ENCODE measurements at regions not wholly inside any gene's neighbourhood (a gene's known extent, or its start where the extent isn't known, plus 50 kb on each side); places are given as distances from the start of the nearest gene placed in this dataset.

DNA sequence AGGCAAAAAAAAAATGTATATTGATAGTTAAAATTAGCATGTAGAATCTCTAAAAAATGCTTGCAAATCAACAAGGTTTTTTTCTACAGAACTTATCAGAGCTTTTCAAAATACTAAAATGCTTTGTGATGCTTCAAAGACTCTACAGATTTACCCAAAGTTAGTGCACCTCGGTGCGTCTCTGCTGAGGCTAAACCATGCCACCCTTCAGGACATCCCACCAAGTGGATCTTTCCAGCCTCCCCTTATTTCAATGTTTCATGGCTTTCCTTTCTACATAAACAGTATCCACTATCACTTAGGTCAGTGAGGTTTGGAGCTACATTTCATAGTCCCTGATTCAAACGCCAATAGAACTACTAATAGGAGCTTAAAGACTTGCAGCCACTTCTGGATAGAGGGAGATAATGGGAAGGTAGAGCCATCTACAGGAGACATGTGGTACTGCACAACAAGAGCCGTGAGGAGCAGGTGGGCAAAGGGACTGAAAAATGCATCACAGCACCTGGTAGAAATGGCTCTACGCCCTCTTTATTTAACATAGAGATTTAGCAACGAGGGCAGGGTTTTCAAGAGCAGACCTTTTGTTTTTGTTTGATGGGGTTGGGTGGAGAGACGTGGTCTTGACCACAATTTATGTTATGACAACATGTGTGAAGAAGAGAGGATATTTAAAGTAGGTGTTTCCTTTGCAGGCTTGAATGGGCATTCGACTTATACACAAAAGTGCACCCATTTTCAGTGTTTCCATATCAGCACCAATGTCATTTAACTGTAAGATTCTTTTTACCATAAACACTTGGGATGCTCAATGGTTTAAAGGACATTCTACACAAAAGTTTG lies 56.1 kb upstream of the SLC35G4 start:
- DNase-seq, result peak; percentile 78
- Histone ChIP-seq H3K4me3 (ENCODE audit: insufficient read depth, low read depth, low read length) (no peak overlapping the region), H3K27me3 (ENCODE audit: control insufficient read depth, insufficient read depth, low read length) (no peaks in the 10 kb centered on the region), H3K36me3 (replicated peaks; ENCODE audit: control insufficient read depth, insufficient read depth, low read length) (no peaks in the 10 kb centered on the region)

- H3K36me3 ChIP-seq (replicated peaks; ENCODE audit: control insufficient read depth, insufficient read depth, low read length), result no peaks in the 10 kb centered on the region
- H3K4me3 ChIP-seq (ENCODE audit: insufficient read depth, low read depth, low read length), result no peak overlapping the region
- DNase-seq, result no peak
- no peaks in the 10 kb centered on the region for H3K27me3 ChIP-seq (ENCODE audit: control insufficient read depth, insufficient read depth, low read length)
Observed at GRCh38 chr18:11548916-11549551, 60.4 kb upstream of the SLC35G4 start.

DNA sequence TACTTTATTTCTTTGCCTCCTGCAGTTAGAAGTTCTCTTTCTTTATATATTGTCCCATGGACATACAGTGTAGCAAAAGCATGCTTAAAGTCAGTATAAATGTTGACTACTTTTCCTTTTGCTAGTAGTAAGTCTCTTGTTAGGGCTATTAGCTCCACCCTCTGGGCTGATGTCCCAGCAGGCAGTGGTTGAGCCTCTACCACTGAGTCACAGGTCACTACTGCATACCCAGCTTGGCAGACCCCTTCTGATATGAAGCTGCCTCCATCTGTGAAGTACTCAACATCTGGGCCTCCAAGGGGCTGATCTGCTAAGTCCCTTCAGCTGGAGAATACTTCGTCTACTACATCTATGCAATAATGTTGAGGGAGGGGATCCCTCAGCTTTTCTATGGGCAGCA lies 61.0 kb upstream of the SLC35G4 start:
- no peaks in the 10 kb centered on the region for H3K36me3 ChIP-seq (replicated peaks; ENCODE audit: control insufficient read depth, insufficient read depth, low read length)
- no peaks in the 10 kb centered on the region for H3K27me3 ChIP-seq (ENCODE audit: control insufficient read depth, insufficient read depth, low read length)
- DNase-seq, result no peak
- no peak overlapping the region for H3K4me3 ChIP-seq (ENCODE audit: insufficient read depth, low read depth, low read length)

GRCh38 chr18:11544060-11544633 lies 65.2 kb upstream of the SLC35G4 start:
- DNase-seq, result no peak
- no peaks in the 10 kb centered on the region for H3K36me3 ChIP-seq (replicated peaks; ENCODE audit: control insufficient read depth, insufficient read depth, low read length)
- H3K27me3 ChIP-seq (ENCODE audit: control insufficient read depth, insufficient read depth, low read length), result no peaks in the 10 kb centered on the region
- H3K4me3 ChIP-seq (ENCODE audit: insufficient read depth, low read depth, low read length), result no peak overlapping the region

GRCh38 chr18:11541179-11541578 lies 68.2 kb upstream of the SLC35G4 start:
- no peak overlapping the region for H3K4me3 ChIP-seq (ENCODE audit: insufficient read depth, low read depth, low read length)
- H3K27me3 ChIP-seq (ENCODE audit: control insufficient read depth, insufficient read depth, low read length), result no peaks in the 10 kb centered on the region
- DNase-seq, result no peak
- no peaks in the 10 kb centered on the region for H3K36me3 ChIP-seq (replicated peaks; ENCODE audit: control insufficient read depth, insufficient read depth, low read length)

DNA sequence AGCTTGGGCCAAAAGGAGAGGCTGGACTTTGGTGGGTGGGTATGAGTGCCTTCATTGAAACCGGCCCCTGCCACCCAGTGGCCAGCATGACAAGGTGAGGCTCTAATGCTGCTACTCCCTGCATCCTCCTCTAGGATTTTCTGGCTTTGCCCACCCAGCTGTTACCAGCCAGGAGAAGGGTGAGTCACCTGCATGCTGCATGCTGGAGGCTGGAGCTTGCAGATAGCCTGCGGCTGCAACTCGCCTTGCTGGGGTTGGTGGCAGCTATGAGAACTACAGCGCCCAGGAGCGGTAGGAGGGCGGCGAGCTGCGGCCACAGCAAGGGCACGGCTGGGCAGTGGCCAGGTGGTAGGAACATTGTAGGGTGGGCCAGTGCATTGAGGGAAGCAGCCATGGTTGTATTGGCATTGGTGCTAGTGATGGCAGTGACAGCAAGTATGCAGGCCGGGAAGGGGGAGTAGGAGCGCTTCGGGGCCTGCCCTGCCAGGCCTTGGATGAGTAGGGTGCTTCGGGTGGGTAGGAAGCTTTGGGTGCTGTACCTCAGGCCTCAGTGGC lies 75.4 kb upstream of the SLC35G4 start:
- H3K36me3 ChIP-seq (replicated peaks; ENCODE audit: control insufficient read depth, insufficient read depth, low read length), result no peaks in the 10 kb centered on the region
- DNase-seq, result peak; percentile 41
- H3K4me3 ChIP-seq (ENCODE audit: insufficient read depth, low read depth, low read length), result no peak overlapping the region
- H3K27me3 ChIP-seq (ENCODE audit: control insufficient read depth, insufficient read depth, low read length), result no peaks in the 10 kb centered on the region

DNA sequence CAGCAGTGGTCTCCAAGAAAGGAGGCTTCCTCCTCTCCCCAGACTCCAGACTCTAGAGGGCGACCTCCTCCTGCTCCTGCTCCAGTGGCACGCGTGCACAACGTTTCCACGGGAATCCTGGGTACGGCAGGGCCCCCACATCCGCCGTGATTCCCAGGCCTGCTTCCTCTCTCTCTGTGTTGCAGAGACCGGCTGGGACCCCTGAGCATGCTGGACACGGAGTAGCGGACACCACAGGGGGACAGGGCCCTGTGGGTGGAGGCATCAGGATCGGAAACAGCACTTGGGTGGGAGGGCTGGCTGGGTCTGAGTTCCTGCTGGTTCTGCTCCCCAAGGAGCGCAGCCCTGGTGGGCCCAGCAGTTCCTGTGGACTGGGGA lies 75.9 kb upstream of the SLC35G4 start:
- Histone ChIP-seq H3K36me3 (replicated peaks; ENCODE audit: control insufficient read depth, insufficient read depth, low read length) (no peaks in the 10 kb centered on the region), H3K27me3 (ENCODE audit: control insufficient read depth, insufficient read depth, low read length) (no peaks in the 10 kb centered on the region), H3K4me3 (ENCODE audit: insufficient read depth, low read depth, low read length) (no peak overlapping the region)
- DNase-seq, result no peak

DNA sequence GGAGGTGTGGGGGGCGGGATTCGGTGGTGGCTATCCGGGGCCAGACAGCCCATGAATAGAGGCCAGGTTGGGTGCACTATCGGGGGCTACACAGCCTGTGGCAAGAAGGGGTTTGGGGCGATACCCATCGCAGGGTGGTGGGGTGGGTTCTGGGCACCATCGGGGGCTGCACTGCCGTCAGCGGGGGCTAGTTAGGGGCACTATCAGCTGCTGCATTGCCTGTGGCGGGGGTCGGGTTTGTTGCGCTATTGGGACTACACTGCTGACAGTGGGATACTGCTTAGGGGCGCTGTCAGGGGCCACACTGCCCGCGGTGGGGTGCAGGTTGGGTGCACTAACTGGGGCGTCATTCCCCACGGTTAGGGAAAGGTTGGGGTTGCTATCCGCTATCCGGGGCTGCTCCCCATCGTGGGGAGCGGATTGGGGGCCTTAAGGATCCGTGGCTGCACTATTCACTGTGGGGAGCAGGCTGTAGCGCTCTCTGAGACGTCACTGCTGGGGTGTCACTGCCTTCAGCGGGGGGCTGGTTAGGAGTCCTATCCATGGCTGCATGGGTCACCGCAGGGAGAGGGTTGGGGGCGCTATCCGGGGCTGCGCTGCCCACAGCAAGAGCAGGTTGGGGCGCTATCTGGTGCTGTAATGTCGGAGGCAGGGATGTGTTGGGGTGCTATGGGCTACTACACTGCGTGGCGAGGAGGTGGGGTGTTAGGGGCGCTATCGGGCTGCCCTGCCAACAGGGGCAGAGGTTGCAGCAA lies 76.5 kb upstream of the SLC35G4 start:
- no peaks in the 10 kb centered on the region for H3K36me3 ChIP-seq (replicated peaks; ENCODE audit: control insufficient read depth, insufficient read depth, low read length)

GRCh38 chr18:11529081-11529480 lies 80.3 kb upstream of the SLC35G4 start:
- H3K4me3 ChIP-seq (ENCODE audit: insufficient read depth, low read depth, low read length), result no peak overlapping the region
- no peak for DNase-seq
- H3K27me3 ChIP-seq (ENCODE audit: control insufficient read depth, insufficient read depth, low read length), result no peaks in the 10 kb centered on the region
- no peaks in the 10 kb centered on the region for H3K36me3 ChIP-seq (replicated peaks; ENCODE audit: control insufficient read depth, insufficient read depth, low read length)

More for the DNA sequence above, 76.5 kb upstream of the SLC35G4 start:
- Histone ChIP-seq H3K4me3 (ENCODE audit: insufficient read depth, low read depth, low read length) (no peak overlapping the region), H3K27me3 (ENCODE audit: control insufficient read depth, insufficient read depth, low read length) (no peaks in the 10 kb centered on the region)
- no peak for DNase-seq

DNA sequence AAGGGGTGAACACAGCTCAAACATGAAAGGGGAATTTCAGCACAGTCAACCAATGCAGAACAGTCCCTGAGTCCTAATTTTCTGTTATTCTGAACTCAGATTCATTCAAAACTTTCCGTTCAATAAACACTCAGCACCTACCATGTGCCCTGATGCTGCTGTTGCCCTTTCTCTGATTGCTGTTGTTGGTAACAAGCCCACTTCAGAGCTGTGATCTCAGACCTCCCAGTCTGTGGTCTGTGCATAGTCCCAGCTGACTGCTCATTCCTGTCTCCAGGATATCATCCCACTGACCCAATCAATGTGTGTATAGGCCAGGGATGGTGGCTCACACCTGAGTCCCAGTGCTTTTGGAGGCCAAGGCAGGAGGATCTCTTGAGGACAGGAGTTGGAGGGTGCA lies 82.7 kb upstream of the SLC35G4 start:
- Histone ChIP-seq H3K36me3 (replicated peaks; ENCODE audit: control insufficient read depth, insufficient read depth, low read length) (no peaks in the 10 kb centered on the region), H3K4me3 (ENCODE audit: insufficient read depth, low read depth, low read length) (no peak overlapping the region)
- DNase-seq, result no peak

GRCh38 chr18:11523804-11524203 lies 85.6 kb upstream of the SLC35G4 start:
- Histone ChIP-seq H3K27me3 (ENCODE audit: control insufficient read depth, insufficient read depth, low read length) (no peaks in the 10 kb centered on the region), H3K36me3 (replicated peaks; ENCODE audit: control insufficient read depth, insufficient read depth, low read length) (no peaks in the 10 kb centered on the region), H3K4me3 (ENCODE audit: insufficient read depth, low read depth, low read length) (no peak overlapping the region)
- DNase-seq, result no peak

More for the DNA sequence above, 82.7 kb upstream of the SLC35G4 start:
- no peaks in the 10 kb centered on the region for H3K27me3 ChIP-seq (ENCODE audit: control insufficient read depth, insufficient read depth, low read length)

- Histone ChIP-seq H3K4me3 (ENCODE audit: insufficient read depth, low read depth, low read length) (no peak overlapping the region), H3K36me3 (replicated peaks; ENCODE audit: control insufficient read depth, insufficient read depth, low read length) (no peaks in the 10 kb centered on the region), H3K27me3 (ENCODE audit: control insufficient read depth, insufficient read depth, low read length) (no peaks in the 10 kb centered on the region)
- no peak for DNase-seq
Observed at GRCh38 chr18:11522992-11523391, 86.4 kb upstream of the SLC35G4 start.

DNA sequence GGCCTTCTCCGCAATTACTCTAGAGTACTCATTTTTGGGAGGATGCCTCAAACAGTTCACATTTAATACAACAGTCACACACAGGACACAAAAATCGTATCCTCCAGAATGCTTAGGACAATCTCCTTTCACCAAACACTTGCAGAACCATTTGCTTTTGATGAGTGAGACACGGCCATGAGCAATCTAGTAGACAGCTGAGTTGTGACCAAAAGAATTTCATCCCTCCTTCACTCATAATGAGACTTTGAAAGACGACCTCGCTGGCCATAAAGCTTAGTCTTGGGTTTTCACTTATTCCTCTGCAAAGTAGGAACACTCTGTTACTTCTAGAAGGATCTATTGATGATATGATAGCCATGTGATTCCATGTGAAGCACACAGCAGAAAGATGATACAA lies 87.5 kb upstream of the SLC35G4 start:
- H3K36me3 ChIP-seq (replicated peaks; ENCODE audit: control insufficient read depth, insufficient read depth, low read length), result no peaks in the 10 kb centered on the region
- no peaks in the 10 kb centered on the region for H3K27me3 ChIP-seq (ENCODE audit: control insufficient read depth, insufficient read depth, low read length)
- H3K4me3 ChIP-seq (ENCODE audit: insufficient read depth, low read depth, low read length), result no peak overlapping the region
- DNase-seq, result no peak

DNA sequence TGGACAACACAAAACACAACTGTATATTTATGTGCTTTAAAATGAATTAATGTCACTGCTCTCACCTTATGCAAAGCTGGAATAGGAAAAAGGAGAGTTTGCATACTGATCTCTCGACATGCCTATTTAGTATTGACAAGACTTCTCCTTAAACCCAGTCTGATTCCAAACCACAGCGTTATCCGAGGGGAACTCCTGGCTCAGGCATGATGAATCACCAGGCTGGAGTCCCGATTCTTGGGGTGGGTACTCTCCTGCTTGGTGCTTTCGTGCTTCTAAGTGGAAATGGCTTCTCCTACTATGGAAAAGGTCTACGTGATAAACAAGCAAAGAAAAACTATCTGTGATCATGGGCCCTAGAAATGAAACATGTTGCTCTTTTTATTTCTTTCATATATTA lies 88.9 kb upstream of the SLC35G4 start:
- H3K4me3 ChIP-seq (ENCODE audit: insufficient read depth, low read depth, low read length), result no peak overlapping the region
- no peaks in the 10 kb centered on the region for H3K27me3 ChIP-seq (ENCODE audit: control insufficient read depth, insufficient read depth, low read length)
- no peak for DNase-seq
- H3K36me3 ChIP-seq (replicated peaks; ENCODE audit: control insufficient read depth, insufficient read depth, low read length), result no peaks in the 10 kb centered on the region

All from H7 (cell line).